Transverse colon (tissue), 4 donors: ENCODE measurements at regions not wholly inside any gene's neighbourhood (a gene's known extent, or its start where the extent isn't known, plus 50 kb on each side); places are given as distances from the start of the nearest gene placed in this dataset.
"Not testable (repeated sequence)": the region's sequence is repeated elsewhere in the genome, so short reads cannot be mapped to it uniquely, and the experiment has no call there.

Experiments
- DNase-seq: peaks from one replicate; pipeline ENCODE4 v3.0.0-alpha.2; 2019
- H3K27ac ChIP-seq, 4 donors: fragments of 200-600 bp; sonication (generic); 2 replicates each; pipeline ENCODE4 v1.5.1; 2016 to 2018; ENCODE audit warnings: inconsistent platforms in 4 of 4
- H3K27me3 ChIP-seq: fragments of 200-600 bp; sonication (generic); 2 replicates; pipeline ENCODE4 v1.5.1; 2017; ENCODE audit warnings: inconsistent platforms
- H3K36me3 ChIP-seq, 4 donors: fragments of 200-600 bp; sonication (generic); 2 replicates each; pipeline ENCODE4 v1.5.1; 2017 to 2019; ENCODE audit warnings: inconsistent platforms in 4 of 4
- H3K4me1 ChIP-seq, 4 donors: fragments of 200-600 bp; sonication (generic); 2 replicates each; pipeline ENCODE4 v1.5.1; 2017 to 2020; ENCODE audit warnings: inconsistent platforms in 4 of 4
- H3K4me3 ChIP-seq, 4 donors: fragments of 200-600 bp; sonication (generic); 1 replicate in 1 of 4; 2 replicates in 3 of 4; pipeline versions ENCODE4 v1.5.1 to v1.6.1; 2017 to 2019; ENCODE audit warnings: inconsistent platforms in 4 of 4
- H3K9me3 ChIP-seq, 2 donors: fragments of 200-600 bp; sonication (generic); 2 replicates each; pipeline ENCODE4 v1.5.1; 2017 to 2019; ENCODE audit warnings: inconsistent platforms in 2 of 2
- EP300 ChIP-seq: sonication (generic); formaldehyde crosslinking; IDR thresholded peaks from one replicate; pipeline ENCODE4 v1.6.1; 2017; ENCODE audit warnings: antibody characterized with exemption, low read depth
- POLR2A ChIP-seq: fragments of 450-650 bp; IDR thresholded peaks from one replicate; pipeline ENCODE4 v1.6.1; 2016; ENCODE audit warnings: antibody characterized with exemption, mild to moderate bottlenecking, moderate library complexity
- POLR2AphosphoS5 ChIP-seq, 3 donors: sonication (generic); formaldehyde crosslinking; IDR thresholded peaks; one replicate each; pipeline ENCODE4 v1.6.1; 2016; ENCODE audit warnings: antibody characterized with exemption in 3 of 3
- WGBS, 2 donors: methylation state at CpG; one replicate each; pipeline ENCODE4 v1.1.5; 2018; ENCODE audit warnings: low coverage in 1 of 2; 5-methylcytosine and 5-hydroxymethylcytosine counted together
- in situ Hi-C, 4 donors: fragments of 200-750 bp; cut with MboI; loops; one replicate each; pipeline versions ENCODE4 v1.15.0 to v1.15.1; 2017; ENCODE audit warnings: low sequenced_read_pairs in 3 of 4, low pct_ligation_motif_present in 1 of 4, low pct_unique_long_range_greater_than_20kb in 1 of 4
- intact Hi-C: fragments of 100-400 bp; cut with DNase I; formaldehyde crosslinking; loops from one replicate; pipeline ENCODE4 v1.15.1; 2023; ENCODE audit warnings: low total_unique reads
- TF ChIP-seq, protein P1 (sequence below), 5 experiments: fragments of 200-600 bp in 3 of 5; fragments of 450-650 bp in 2 of 5; sonication (generic) in 3 of 5; IDR thresholded peaks; 1 replicate in 2 of 5; 2 replicates in 3 of 5; pipeline ENCODE4 v1.5.1; 2016 to 2017; ENCODE audit warnings: antibody characterized with exemption in 5 of 5, inconsistent platforms in 3 of 5, mild to moderate bottlenecking in 2 of 5, moderate library complexity in 1 of 5

DNA sequence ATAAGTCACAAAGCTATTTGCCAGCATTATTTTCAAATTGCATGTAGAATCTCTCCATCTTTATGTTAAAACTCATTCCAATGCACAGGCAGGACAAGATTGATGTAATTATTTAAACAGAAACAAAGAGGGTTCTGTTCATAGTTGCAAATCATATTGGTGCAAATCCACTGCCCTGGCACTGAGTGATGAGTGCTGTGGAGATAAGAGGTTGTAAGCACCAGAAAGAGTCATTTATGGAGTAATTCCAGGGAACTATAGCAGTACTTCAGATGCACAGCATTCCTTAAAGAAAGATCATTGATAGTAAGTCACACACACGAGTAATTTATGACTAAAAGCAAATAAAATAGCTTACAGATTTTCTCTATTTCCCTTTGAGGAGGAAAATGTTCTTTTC, 337.7 kb upstream of the CTSO start:
- H3K9me3 ChIP-seq: no peaks in the 10 kb centered on the region
- WGBS, 2 donors: 0 to 26% methylated on average over 1 of the region's 1 CpG
- H3K4me1 ChIP-seq: peaks cover 0 to 5% (median 0%) of the 10 kb centered on the region in 4 donors
- no peaks in the 10 kb centered on the region for H3K27me3 ChIP-seq
- no peak overlapping the region for H3K4me3 ChIP-seq
- no peak overlapping the region for H3K27ac ChIP-seq
- DNase-seq: no peak
- H3K36me3 ChIP-seq: no peaks in the 10 kb centered on the region
- no peak for TF ChIP-seq EP300
- TF ChIP-seq, protein P1, sequence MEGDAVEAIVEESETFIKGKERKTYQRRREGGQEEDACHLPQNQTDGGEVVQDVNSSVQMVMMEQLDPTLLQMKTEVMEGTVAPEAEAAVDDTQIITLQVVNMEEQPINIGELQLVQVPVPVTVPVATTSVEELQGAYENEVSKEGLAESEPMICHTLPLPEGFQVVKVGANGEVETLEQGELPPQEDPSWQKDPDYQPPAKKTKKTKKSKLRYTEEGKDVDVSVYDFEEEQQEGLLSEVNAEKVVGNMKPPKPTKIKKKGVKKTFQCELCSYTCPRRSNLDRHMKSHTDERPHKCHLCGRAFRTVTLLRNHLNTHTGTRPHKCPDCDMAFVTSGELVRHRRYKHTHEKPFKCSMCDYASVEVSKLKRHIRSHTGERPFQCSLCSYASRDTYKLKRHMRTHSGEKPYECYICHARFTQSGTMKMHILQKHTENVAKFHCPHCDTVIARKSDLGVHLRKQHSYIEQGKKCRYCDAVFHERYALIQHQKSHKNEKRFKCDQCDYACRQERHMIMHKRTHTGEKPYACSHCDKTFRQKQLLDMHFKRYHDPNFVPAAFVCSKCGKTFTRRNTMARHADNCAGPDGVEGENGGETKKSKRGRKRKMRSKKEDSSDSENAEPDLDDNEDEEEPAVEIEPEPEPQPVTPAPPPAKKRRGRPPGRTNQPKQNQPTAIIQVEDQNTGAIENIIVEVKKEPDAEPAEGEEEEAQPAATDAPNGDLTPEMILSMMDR (IDR thresholded peaks at IDR 0.05): no peak
- no peak for TF ChIP-seq POLR2A
- TF ChIP-seq POLR2AphosphoS5 (IDR thresholded peaks at IDR 0.05): no peak
- intact Hi-C loops (no loop called here), in situ Hi-C loops (no loop called here)

DNA sequence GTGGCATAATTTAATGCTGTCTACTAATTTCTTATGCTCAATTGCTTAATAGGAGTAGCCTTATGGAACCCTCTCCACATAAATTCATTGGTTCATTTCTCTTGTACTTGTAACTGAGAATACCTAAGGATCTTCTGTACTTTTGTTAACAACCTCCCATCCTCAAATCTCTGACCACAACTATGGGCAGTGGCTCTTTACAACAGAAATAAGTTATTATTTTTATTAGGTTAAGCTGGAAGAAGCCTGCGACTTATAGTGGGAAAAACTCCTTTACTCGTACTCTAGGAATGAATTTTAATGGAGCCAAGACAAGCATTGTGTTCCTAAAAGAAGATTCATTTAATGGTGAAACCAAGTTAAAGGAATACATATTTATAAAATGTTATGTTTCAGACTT, 337.1 kb upstream of the CTSO start:
- peaks cover 0 to 5% (median 0%) of the 10 kb centered on the region in 4 donors for H3K4me1 ChIP-seq
- no peak overlapping the region for H3K4me3 ChIP-seq
- intact Hi-C loops (no loop called here), in situ Hi-C loops (no loop called here)
- no peaks in the 10 kb centered on the region for H3K9me3 ChIP-seq
- DNase-seq: no peak
- TF ChIP-seq POLR2AphosphoS5 (IDR thresholded peaks at IDR 0.05) (no peak), POLR2A (no peak), EP300 (no peak)
- TF ChIP-seq, protein P1 (IDR thresholded peaks at IDR 0.05): no peak
- no peaks in the 10 kb centered on the region for H3K36me3 ChIP-seq
- 34 to 78% methylated on average over 2 of the region's 2 CpGs for WGBS, 2 donors
- H3K27ac ChIP-seq: no peak overlapping the region
- H3K27me3 ChIP-seq: no peaks in the 10 kb centered on the region

DNA sequence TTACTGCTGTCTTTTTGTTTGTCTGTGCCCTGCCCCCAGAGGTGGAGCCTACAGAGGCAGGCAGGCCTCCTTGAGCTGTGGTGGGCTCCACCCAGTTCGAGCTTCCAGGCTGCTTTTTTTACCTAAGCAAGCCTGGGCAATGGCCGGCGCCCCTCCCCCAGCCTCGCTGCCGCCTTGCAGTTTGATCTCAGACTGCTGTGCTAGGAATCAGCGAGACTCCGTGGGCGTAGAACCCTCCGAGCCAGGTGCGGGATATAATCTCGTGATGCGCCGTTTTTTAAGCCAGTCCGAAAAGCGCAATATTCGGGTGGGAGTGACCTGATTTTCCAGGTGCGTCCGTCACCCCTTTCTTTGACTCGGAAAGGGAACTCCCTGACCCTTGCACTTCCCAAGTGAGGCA, 336.4 kb upstream of the CTSO start:
- in situ Hi-C loops, intact Hi-C loops: not testable (repeated sequence)

DNA sequence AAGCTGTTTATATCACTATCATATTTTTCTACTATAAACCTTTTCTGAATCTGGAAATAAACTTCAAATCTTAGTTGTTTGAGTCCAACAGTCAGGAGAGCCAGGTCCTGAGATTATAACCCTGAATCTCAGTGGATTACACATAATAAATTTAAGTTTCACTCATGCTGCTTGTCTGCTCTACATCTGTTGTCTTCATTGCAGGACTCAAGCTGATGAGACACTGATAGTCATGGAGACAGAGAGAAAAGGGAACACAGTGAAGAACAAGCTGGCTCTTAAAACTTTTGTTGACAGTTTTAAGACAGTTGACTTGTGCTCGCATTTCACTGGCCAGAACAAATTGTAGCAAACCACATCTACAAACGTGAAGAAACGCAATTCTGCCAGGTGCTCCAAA, 327.0 kb upstream of the CTSO start:
- no peaks in the 10 kb centered on the region for H3K9me3 ChIP-seq
- WGBS, 2 donors: 56 to 57% methylated on average over 3 of the region's 3 CpGs
- H3K4me1 ChIP-seq: no peaks in the 10 kb centered on the region
- no peak for DNase-seq
- H3K4me3 ChIP-seq: no peak overlapping the region
- in situ Hi-C loops: no loop called here
- intact Hi-C loops: no loop called here
- no peaks in the 10 kb centered on the region for H3K36me3 ChIP-seq
- no peak overlapping the region for H3K27ac ChIP-seq
- H3K27me3 ChIP-seq: no peaks in the 10 kb centered on the region
- TF ChIP-seq EP300 (no peak), POLR2AphosphoS5 (IDR thresholded peaks at IDR 0.05) (no peak), POLR2A (no peak)
- TF ChIP-seq, protein P1 (IDR thresholded peaks at IDR 0.05): no peak

More for the DNA sequence above, 336.4 kb upstream of the CTSO start:
- not testable (repeated sequence) for H3K27me3 ChIP-seq, H3K9me3 ChIP-seq, DNase-seq, H3K27ac ChIP-seq, H3K36me3 ChIP-seq, H3K4me3 ChIP-seq, H3K4me1 ChIP-seq
- 90% methylated on average over 18 of the region's 19 CpGs; no CpG with 5 or more reads in 1 of the 2 donors for WGBS, 2 donors

DNA sequence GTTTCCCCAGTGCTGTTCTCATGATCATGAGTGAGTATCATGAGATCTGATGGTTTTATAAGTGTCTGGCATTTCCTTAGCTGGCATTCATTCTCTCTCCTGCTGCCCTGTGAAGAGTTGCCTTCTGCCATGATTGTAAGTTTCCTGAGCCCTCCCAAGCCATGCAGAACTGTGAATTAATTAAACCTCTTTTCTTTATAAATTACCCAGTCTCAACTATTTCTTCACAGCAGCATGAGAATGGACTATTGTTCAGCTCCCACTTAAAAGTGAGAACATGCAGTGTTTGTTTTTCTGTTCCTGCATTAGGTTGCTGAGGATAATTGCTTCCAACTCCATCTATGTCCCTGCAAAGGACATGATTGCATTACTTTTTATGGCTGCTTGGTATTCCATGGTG, 311.7 kb upstream of the CTSO start:
- H3K27ac ChIP-seq: no peak overlapping the region
- no peaks in the 10 kb centered on the region for H3K27me3 ChIP-seq
- no peak for DNase-seq
- in situ Hi-C loops (no loop called here), intact Hi-C loops (no loop called here)
- no peak overlapping the region for H3K4me3 ChIP-seq
- no peaks in the 10 kb centered on the region for H3K36me3 ChIP-seq
- no peaks in the 10 kb centered on the region for H3K4me1 ChIP-seq
- H3K9me3 ChIP-seq: no peaks in the 10 kb centered on the region
- no peak for TF ChIP-seq POLR2A
- no peak for TF ChIP-seq EP300
- no peak for TF ChIP-seq POLR2AphosphoS5 (IDR thresholded peaks at IDR 0.05)
- TF ChIP-seq, protein P1 (IDR thresholded peaks at IDR 0.05): no peak
